ENCODE measurements at regions not wholly inside any gene's neighbourhood (a gene's known extent, or its start where the extent isn't known, plus 50 kb on each side); places are given as distances from the start of the nearest gene placed in this dataset.

DNA sequence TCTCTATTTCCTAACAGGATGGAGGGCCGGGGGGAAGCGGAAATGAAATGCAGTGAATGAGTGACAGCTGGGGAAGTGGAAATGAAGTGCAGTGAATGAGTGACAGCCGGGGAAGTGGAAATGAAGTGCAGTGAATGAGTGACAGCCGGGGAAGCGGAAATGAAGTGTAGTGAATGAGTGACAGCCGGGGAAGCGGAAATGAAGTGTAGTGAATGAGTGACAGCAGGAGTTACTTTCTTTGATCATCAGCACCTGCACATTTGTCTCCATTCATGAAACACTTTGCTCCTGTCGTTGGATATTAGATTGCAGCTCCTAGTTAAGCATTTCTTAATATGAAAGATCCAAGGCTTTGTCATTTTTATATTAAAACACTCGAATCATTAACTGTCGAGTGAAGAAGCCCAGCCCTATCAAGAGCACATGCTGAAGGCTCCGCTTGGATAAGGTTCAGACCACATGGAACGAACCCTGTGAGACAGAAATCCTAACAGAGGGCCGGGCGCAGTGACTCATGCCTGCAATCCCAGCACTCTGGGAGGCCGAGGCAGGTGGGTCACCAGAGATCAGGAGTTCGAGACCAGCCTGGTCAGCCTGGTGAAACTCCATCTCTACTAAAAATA is 406.0 kb upstream of the ADARB2 start:
- DNase-seq (no peak), ATAC-seq (no peak)
- H3K9me3 ChIP-seq = no peaks in the 10 kb centered on the region
- intact Hi-C loops (cut with DNase I) = no loop called here
- peaks cover 0 to 8% (median 0%) of the 10 kb centered on the region in 7 donors for H3K27me3 ChIP-seq
- H3K27ac ChIP-seq = no peak overlapping the region
- 76 to 83% methylated on average over 16 of the region's 16 CpGs for WGBS, 2 donors
- no peaks in the 10 kb centered on the region for H3K4me1 ChIP-seq
- TF ChIP-seq, protein P1, sequence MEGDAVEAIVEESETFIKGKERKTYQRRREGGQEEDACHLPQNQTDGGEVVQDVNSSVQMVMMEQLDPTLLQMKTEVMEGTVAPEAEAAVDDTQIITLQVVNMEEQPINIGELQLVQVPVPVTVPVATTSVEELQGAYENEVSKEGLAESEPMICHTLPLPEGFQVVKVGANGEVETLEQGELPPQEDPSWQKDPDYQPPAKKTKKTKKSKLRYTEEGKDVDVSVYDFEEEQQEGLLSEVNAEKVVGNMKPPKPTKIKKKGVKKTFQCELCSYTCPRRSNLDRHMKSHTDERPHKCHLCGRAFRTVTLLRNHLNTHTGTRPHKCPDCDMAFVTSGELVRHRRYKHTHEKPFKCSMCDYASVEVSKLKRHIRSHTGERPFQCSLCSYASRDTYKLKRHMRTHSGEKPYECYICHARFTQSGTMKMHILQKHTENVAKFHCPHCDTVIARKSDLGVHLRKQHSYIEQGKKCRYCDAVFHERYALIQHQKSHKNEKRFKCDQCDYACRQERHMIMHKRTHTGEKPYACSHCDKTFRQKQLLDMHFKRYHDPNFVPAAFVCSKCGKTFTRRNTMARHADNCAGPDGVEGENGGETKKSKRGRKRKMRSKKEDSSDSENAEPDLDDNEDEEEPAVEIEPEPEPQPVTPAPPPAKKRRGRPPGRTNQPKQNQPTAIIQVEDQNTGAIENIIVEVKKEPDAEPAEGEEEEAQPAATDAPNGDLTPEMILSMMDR (IDR thresholded peaks at IDR 0.05) = no peak
- no peaks in the 10 kb centered on the region for H3K36me3 ChIP-seq
- no peak overlapping the region for H3K4me3 ChIP-seq

DNA sequence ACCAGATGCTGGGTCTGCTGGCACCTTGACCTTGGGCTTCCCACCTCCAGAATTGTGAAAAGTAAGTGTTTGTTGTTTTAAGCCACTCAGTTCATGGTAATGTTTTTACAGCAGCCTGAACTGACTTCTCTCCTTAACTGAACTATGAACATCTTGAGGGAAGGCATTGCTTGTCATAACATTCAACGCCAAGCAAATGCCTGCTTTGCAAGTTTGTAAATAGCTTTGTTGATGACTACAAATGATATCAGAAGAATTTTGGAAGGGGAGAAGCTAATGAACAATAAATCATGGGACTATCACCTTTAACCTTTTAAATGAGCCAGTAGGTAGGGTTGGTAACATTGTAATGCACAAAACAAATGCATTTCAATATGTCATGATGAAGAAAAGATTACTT is 402.4 kb upstream of the ADARB2 start:
- Histone ChIP-seq H3K36me3 (no peaks in the 10 kb centered on the region), H3K9me3 (peaks cover 0 to 11% (median 0%) of the 10 kb centered on the region in 11 donors), H3K27ac (no peak overlapping the region), H3K27me3 (peaks cover 0 to 4% (median 0%) of the 10 kb centered on the region in 7 donors), H3K4me1 (no peaks in the 10 kb centered on the region), H3K4me3 (no peak overlapping the region)
- 61 to 62% methylated on average over 1 of the region's 1 CpG for WGBS, 2 donors
- no peak for DNase-seq
- intact Hi-C loops (cut with DNase I) = no loop called here
- ATAC-seq = no peak
- TF ChIP-seq, protein P1 (IDR thresholded peaks at IDR 0.05) = no peak

DNA sequence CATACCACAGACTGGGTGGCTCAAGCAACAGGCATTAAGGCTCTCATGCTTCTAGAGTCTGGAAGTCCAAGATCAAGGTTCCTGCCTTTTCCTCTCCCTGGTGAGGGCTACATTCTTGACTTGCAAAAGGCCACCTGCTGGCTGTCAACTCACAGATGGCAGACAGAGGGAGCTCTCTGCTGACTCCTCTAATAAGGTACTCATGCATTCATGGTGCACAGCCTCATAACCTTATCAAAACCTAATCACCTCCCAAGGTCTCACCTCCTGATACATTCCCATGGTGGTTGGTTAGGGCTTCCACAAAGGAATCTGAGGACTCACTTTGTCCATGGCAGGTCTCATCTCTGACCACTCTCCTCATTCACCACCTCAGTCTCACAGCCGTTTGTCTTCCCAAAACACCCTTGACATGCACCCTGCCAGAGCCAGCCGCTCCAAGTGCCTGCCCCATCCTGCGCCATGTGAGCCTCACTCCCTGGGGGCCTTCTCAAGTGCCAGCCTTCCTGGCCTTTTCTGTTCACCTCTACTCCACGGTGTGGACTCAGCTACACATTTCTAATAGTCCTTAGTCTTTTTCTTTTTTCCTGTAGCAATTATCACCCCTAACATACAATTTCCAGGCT is 400.3 kb upstream of the ADARB2 start:
- Histone ChIP-seq H3K4me3 (no peak overlapping the region), H3K4me1 (no peaks in the 10 kb centered on the region), H3K36me3 (no peaks in the 10 kb centered on the region), H3K27me3 (peaks cover 0 to 4% (median 0%) of the 10 kb centered on the region in 7 donors), H3K27ac (no peak overlapping the region), H3K9me3 (peaks cover 0 to 14% (median 0%) of the 10 kb centered on the region in 11 donors)
- ATAC-seq (no peak), DNase-seq (no peak)
- 76 to 82% methylated on average over 4 of the region's 4 CpGs for WGBS, 2 donors
- TF ChIP-seq, protein P1 (IDR thresholded peaks at IDR 0.05) = peak in 1 of 9 donors; percentile 9
- intact Hi-C loops (cut with DNase I) = no loop called here

DNA sequence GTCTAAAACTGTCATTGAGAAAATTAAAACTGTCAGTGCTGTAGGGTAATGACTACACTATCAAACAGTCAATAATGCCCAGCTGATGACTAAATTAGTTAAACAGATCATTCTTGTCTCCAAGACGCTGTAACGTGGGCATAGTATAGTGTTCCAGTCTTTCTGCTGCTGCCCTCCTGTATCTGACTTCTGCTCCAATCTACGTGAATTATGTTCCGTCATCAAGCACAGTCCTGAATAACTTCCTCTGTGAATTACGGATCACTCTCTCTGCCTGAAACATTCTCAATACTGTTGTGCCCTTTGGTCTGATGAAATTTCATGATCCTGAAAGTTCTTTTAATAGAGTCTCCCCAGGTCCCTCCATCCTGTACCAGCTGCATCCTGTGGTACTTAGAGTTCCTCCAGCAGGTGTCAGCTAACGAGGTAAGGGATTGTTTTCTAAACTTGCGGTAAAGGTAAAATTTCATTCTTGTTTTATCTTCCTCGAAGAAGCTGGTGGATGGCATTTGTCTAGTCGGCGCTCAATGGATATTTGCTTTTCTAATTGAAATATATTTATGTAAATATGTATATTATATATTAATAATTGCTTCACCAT is 393.5 kb upstream of the ADARB2 start:
- Histone ChIP-seq H3K27ac (no peak overlapping the region), H3K27me3 (peaks cover 0 to 3% (median 0%) of the 10 kb centered on the region in 7 donors), H3K4me3 (no peak overlapping the region), H3K4me1 (no peaks in the 10 kb centered on the region), H3K9me3 (peaks cover 0 to 4% (median 0%) of the 10 kb centered on the region in 11 donors), H3K36me3 (no peaks in the 10 kb centered on the region)
- WGBS, 2 donors = 72 to 80% methylated on average over 10 of the region's 10 CpGs
- intact Hi-C loops (cut with DNase I) = no loop called here
- ATAC-seq = no peak
- TF ChIP-seq, protein P1 (IDR thresholded peaks at IDR 0.05) = no peak
- DNase-seq = no peak
